ENCODE measurements at regions not wholly inside any gene's neighbourhood (a gene's known extent, or its start where the extent isn't known, plus 50 kb on each side); places are given as distances from the start of the nearest gene placed in this dataset.

- ChIA-PET CTCF (no interaction called here), POLR2A (no interaction called here)
- H3K9me3 ChIP-seq, result no peaks in the 10 kb centered on the region
- ATAC-seq (no peak), DNase-seq (ENCODE audit: low read depth in 1 of 2, low spot score in 1 of 2) (no peak), FAIRE-seq (no peak)
- H3K4me2 ChIP-seq, result no peak overlapping the region
- no peak overlapping the region for H3K4me3 ChIP-seq
- no peaks in the 10 kb centered on the region for H3K4me1 ChIP-seq
- no peak overlapping the region for H3K27ac ChIP-seq
- TF ChIP-seq CBX8 (IDR thresholded peaks at IDR 0.05) (no peak), ATOH8 (CRISPR knock-in tag; IDR thresholded peaks at IDR 0.05; ENCODE audit: low read depth) (no peak), KDM5A (IDR thresholded peaks at IDR 0.05) (no peak), NPAS2 (CRISPR knock-in tag; IDR thresholded peaks at IDR 0.05; ENCODE audit: borderline replicate concordance) (no peak), CHD4 (IDR thresholded peaks at IDR 0.05; ENCODE audit: borderline replicate concordance) (no peak), PHF8 (IDR thresholded peaks at IDR 0.05; ENCODE audit: borderline replicate concordance, low read depth) (no peak)
- WGBS (ENCODE audit: missing lambda C conversion rate), result 52% methylated on average over 2 of the region's 2 CpGs
Measured at GRCh38 chr11:98829971-98830370, 190.8 kb upstream of the CNTN5 start.

GRCh38 chr11:98834776-98835175, 186.0 kb upstream of the CNTN5 start:
- H3K4me3 ChIP-seq, result no peak overlapping the region
- WGBS (ENCODE audit: missing lambda C conversion rate), result 73% methylated on average over 4 of the region's 4 CpGs
- TF ChIP-seq MAX (IDR thresholded peaks at IDR 0.05) (no peak), CBX8 (IDR thresholded peaks at IDR 0.05) (no peak), HMGXB4 (CRISPR knock-in tag; IDR thresholded peaks at IDR 0.05; ENCODE audit: borderline replicate concordance) (no peak), SREBF2 (IDR thresholded peaks at IDR 0.05) (no peak), REST (IDR thresholded peaks at IDR 0.05) (no peak), NFE2L2 (conservative IDR thresholded peaks at IDR 0.05; ENCODE audit: low read length) (no peak), JUN (IDR thresholded peaks at IDR 0.05) (no peak), FOSL2 (IDR thresholded peaks at IDR 0.05) (no peak), FOSL2 (CRISPR knock-in tag; IDR thresholded peaks at IDR 0.05) (no peak), EP300 (IDR thresholded peaks at IDR 0.05) (no peak)
- ATAC-seq, result no peak
- no peak for FAIRE-seq
- H3K9me3 ChIP-seq, result no peaks in the 10 kb centered on the region
- H3K4me1 ChIP-seq, result no peaks in the 10 kb centered on the region
- CTCF ChIA-PET, result no interaction called here
- H3K4me2 ChIP-seq, result no peak overlapping the region
- DNase-seq (ENCODE audit: low read depth in 1 of 2, low spot score in 1 of 2), result no peak
- POLR2A ChIA-PET, result no interaction called here
- no peak overlapping the region for H3K27ac ChIP-seq

- no peak overlapping the region for H3K4me2 ChIP-seq
- TF ChIP-seq ZFP36 (IDR thresholded peaks at IDR 0.05; ENCODE audit: borderline replicate concordance, partially characterized antibody) (no peak), ATOH8 (CRISPR knock-in tag; IDR thresholded peaks at IDR 0.05; ENCODE audit: low read depth) (no peak)
- no peak overlapping the region for H3K27ac ChIP-seq
- CTCF ChIA-PET, result no interaction called here
- H3K4me1 ChIP-seq, result no peaks in the 10 kb centered on the region
- 21% methylated on average over 2 of the region's 2 CpGs for whole genome bisulfite sequencing (ENCODE audit: missing lambda C conversion rate)
- FAIRE-seq, result no peak
- POLR2A ChIA-PET, result no interaction called here
- H3K4me3 ChIP-seq, result no peak overlapping the region
- no peaks in the 10 kb centered on the region for H3K9me3 ChIP-seq
- DNase-seq (ENCODE audit: low read depth in 1 of 2, low spot score in 1 of 2), result no peak
- no peak for ATAC-seq
Measured at GRCh38 chr11:98835335-98835734, 185.4 kb upstream of the CNTN5 start.

All from A549 (cell line).